Pancreas (tissue), 10 donors: ENCODE measurements at regions not wholly inside any gene's neighbourhood (a gene's known extent, or its start where the extent isn't known, plus 50 kb on each side); places are given as distances from the start of the nearest gene placed in this dataset.

Experiments
- ATAC-seq, 4 donors: fragments of 200-7000 bp; cut with Tn5 transposase; one replicate each; pipeline versions ENCODE4 v1.8.0 to v1.9.1; 2020; ENCODE audit warnings: mild to moderate bottlenecking in 4 of 4, moderate library complexity in 4 of 4
- DNase-seq, 6 donors: peaks; one replicate each; pipeline ENCODE4 v3.0.0-alpha.2; 2020
- FAIRE-seq: peaks from 2 replicates; lab custom pipeline; 2012; peaks lifted over from hg19 to GRCh38; lab: Jason Lieb, UNC
- H3K27ac ChIP-seq, 4 donors: fragments of 200-600 bp; sonication (generic); 1 replicate in 3 of 4; 2 replicates in 1 of 4; pipeline versions ENCODE4 v1.5.0 to v1.8.0; 2020
- H3K27me3 ChIP-seq, 4 donors: fragments of 200-600 bp; one replicate each; pipeline ENCODE4 v1.8.0; 2021
- H3K36me3 ChIP-seq, 3 donors: fragments of 200-600 bp; sonication (generic) in 1 of 3; one replicate each; pipeline versions ENCODE4 v1.5.0 to v1.8.0; 2020 to 2021
- H3K4me1 ChIP-seq, 3 donors: fragments of 200-600 bp; one replicate each; pipeline ENCODE4 v1.8.0; 2021
- H3K4me3 ChIP-seq, 4 donors: fragments of 200-600 bp; sonication (generic) in 2 of 4; one replicate each; pipeline versions ENCODE4 v1.5.0 to v1.8.0; 2020 to 2021
- H3K9me3 ChIP-seq, 4 donors: fragments of 200-600 bp; one replicate each; pipeline ENCODE4 v1.8.0; 2021
- WGBS, 2 donors: extraction: QIAGEN DNeasy Blood & Tissue Kit; methylation state at CpG; one replicate each; pipeline ENCODE4 v1.1.7; 2013; 5-methylcytosine and 5-hydroxymethylcytosine counted together
- intact Hi-C, 3 donors: fragments of 100-400 bp; cut with DNase I; formaldehyde crosslinking; loops; one replicate each; pipeline versions ENCODE4 v1.11.1 to v1.14.2; 2022
- TF ChIP-seq, protein P1 (sequence below), 4 donors: fragments of 200-600 bp; sonication (generic) in 3 of 4; IDR thresholded peaks; one replicate each; pipeline versions ENCODE4 v1.5.0 to v1.8.0; 2021; ENCODE audit warnings: antibody characterized with exemption in 4 of 4
- donor health status: healthy with polysubstance abuse.
- donor health status: DM: no; HTN: no; CAD: no; lungs with moderate emphysema.
- donor health status: DM: no; HTN: no; CAD: no.
- donor health status: control.
- donor health status: control.
- donor health status: Bipolar disorder and iron deficiency.
- donor health status: DM: yes; HTN: yes; CAD: no.
- donor health status: DM: no; HTN: no; CAD: no.
- donor health status: DM: no; HTN: no; CAD: no.
- donor health status: DM: yes; HTN: yes; CAD: no.

DNA sequence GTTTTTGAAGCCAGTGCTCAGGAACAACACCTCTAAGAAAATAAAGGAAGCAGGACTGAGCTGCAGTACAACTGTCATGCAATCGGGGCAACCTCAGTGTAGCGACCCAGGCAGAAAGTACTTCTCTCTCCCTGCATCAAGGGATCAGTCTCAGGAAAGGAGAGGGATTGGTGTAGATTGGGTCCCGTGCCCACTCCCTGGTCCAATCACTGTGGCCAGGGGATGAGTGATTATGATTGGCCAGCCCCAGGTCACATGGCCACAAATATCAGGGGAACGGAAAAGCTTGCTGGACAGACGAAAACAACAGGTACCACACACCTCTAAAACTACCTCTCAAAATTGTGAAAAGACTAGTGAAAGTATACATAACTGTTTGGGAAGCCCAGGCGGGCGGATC, 136.2 kb upstream of the F3 start:
- peaks cover 0 to 4% (median 0%) of the 10 kb centered on the region in 3 donors for H3K4me1 ChIP-seq
- no peak overlapping the region for H3K4me3 ChIP-seq
- H3K9me3 ChIP-seq: no peaks in the 10 kb centered on the region
- H3K27ac ChIP-seq: no peak overlapping the region
- no peak for FAIRE-seq
- intact Hi-C loops: no loop called here
- no peaks in the 10 kb centered on the region for H3K27me3 ChIP-seq
- no peak for DNase-seq
- TF ChIP-seq, protein P1, sequence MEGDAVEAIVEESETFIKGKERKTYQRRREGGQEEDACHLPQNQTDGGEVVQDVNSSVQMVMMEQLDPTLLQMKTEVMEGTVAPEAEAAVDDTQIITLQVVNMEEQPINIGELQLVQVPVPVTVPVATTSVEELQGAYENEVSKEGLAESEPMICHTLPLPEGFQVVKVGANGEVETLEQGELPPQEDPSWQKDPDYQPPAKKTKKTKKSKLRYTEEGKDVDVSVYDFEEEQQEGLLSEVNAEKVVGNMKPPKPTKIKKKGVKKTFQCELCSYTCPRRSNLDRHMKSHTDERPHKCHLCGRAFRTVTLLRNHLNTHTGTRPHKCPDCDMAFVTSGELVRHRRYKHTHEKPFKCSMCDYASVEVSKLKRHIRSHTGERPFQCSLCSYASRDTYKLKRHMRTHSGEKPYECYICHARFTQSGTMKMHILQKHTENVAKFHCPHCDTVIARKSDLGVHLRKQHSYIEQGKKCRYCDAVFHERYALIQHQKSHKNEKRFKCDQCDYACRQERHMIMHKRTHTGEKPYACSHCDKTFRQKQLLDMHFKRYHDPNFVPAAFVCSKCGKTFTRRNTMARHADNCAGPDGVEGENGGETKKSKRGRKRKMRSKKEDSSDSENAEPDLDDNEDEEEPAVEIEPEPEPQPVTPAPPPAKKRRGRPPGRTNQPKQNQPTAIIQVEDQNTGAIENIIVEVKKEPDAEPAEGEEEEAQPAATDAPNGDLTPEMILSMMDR (IDR thresholded peaks at IDR 0.05): no peak
- 84 to 87% methylated on average over 7 of the region's 7 CpGs for WGBS, 2 donors
- ATAC-seq: no peak
- H3K36me3 ChIP-seq: no peaks in the 10 kb centered on the region

DNA sequence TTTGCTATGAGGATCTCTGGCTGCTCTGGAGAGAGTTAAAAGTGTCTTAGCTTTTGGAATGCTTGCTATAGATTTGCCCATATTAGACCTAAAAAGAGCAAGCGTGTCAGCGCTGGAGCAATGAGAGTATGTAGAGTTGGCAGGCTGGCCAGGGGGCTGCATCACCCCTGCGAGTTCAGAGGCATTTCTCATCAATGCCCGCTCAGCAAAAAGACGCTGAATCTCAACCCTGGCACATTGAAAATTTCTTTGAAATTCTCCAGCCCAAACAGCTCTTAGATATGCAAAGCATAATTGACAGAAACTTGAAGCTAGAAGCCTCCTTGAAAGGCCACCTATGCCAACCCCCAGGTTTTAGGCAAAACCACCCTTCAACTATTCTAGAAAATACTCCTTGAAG, 135.5 kb upstream of the F3 start:
- intact Hi-C loops: no loop called here
- no peak for FAIRE-seq
- TF ChIP-seq, protein P1 (IDR thresholded peaks at IDR 0.05): no peak
- no peaks in the 10 kb centered on the region for H3K27me3 ChIP-seq
- no peak for ATAC-seq
- no peak overlapping the region for H3K4me3 ChIP-seq
- WGBS, 2 donors: 73% methylated on average over 5 of the region's 5 CpGs
- no peaks in the 10 kb centered on the region for H3K36me3 ChIP-seq
- no peaks in the 10 kb centered on the region for H3K9me3 ChIP-seq
- peak overlapping the region in 1 of 4 donors; percentile 9 for H3K27ac ChIP-seq
- peaks cover 0 to 4% (median 0%) of the 10 kb centered on the region in 3 donors for H3K4me1 ChIP-seq
- DNase-seq: no peak

DNA sequence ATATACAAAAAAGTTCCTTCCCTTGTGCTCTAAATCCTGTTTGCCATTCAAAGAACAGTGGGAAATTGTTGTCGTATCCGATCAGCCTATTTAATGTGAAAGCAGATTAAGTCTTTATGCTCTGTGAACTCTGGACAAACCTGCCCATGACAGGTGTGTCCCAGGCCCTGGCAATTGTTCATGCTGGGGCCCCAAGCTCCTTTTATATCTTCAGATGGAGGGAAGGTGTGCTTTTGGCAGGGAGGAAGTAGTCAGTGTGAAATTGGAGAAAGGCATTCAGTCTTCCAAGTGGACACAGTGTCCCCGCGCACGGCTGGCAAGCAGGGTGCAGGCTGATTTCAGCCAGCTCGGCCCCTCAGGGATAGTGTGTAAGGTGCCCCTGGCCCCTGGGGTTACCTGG, 135.1 kb upstream of the F3 start:
- 38 to 44% methylated on average over 6 of the region's 6 CpGs for WGBS, 2 donors

DNA sequence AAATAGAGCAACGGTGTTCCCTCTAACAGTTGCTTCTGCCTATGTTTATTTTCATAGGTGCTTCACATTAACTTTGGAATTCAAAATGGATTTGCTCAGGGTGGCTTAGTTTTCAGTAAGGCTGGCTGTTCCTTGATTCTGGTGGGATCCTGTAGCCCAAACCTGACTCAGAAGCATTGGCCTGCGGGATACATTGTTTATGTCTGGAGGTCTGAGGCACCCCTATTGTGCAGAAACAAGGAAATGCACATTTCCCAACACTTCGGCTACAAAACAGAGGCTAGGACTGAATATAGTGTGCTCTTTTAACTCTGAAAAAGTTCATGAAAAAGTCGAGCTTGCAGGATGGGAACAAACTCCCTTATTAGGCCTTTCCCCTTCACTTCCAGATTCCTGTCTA, 133.8 kb upstream of the F3 start:
- H3K4me1 ChIP-seq: peaks cover 0 to 4% (median 0%) of the 10 kb centered on the region in 3 donors
- H3K27ac ChIP-seq: no peak overlapping the region
- H3K27me3 ChIP-seq: no peaks in the 10 kb centered on the region
- TF ChIP-seq, protein P1 (IDR thresholded peaks at IDR 0.05): no peak
- no peak for ATAC-seq
- no peaks in the 10 kb centered on the region for H3K36me3 ChIP-seq
- 80 to 82% methylated on average over 4 of the region's 4 CpGs for WGBS, 2 donors
- H3K4me3 ChIP-seq: no peak overlapping the region
- no peak for FAIRE-seq
- DNase-seq: no peak
- no peaks in the 10 kb centered on the region for H3K9me3 ChIP-seq
- intact Hi-C loops: no loop called here

More for the DNA sequence above, 135.1 kb upstream of the F3 start:
- peak in 2 of 6 donors; percentile 32 to 48 for DNase-seq
- TF ChIP-seq, protein P1 (IDR thresholded peaks at IDR 0.05): no peak
- Histone ChIP-seq H3K9me3 (no peaks in the 10 kb centered on the region), H3K27ac (peak overlapping the region in 1 of 4 donors; percentile 9), H3K27me3 (no peaks in the 10 kb centered on the region), H3K4me1 (peaks cover 0 to 4% (median 0%) of the 10 kb centered on the region in 3 donors), H3K4me3 (no peak overlapping the region), H3K36me3 (no peaks in the 10 kb centered on the region)
- FAIRE-seq: no peak
- peak; percentile 53 to 86 (median 79) for ATAC-seq
- intact Hi-C loops: no loop called here

DNA sequence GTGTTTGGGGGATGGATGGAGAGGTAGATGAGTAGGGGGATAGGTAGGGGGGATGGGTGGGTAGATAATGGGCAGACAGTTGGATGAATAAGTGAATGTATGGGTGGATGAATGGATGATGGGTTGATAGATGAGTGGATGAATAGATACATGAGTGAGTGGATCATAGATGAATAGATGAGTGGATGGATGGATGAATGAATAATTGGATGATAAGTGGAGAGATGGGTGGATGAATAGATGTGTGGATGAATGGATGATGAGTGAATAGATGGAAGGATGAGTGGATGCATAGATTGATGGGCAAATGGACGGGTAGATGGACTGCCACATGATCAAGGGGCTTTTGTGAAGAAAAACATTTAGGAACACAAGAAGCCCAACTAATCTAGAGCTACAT, 133.3 kb upstream of the F3 start:
- no peak for DNase-seq
- FAIRE-seq: no peak
- H3K27me3 ChIP-seq: no peaks in the 10 kb centered on the region
- no peaks in the 10 kb centered on the region for H3K36me3 ChIP-seq
- no peak overlapping the region for H3K27ac ChIP-seq
- peaks cover 0 to 4% (median 0%) of the 10 kb centered on the region in 3 donors for H3K4me1 ChIP-seq
- WGBS, 2 donors: 95 to 98% methylated on average over 1 of the region's 1 CpG
- H3K9me3 ChIP-seq: no peaks in the 10 kb centered on the region
- ATAC-seq: no peak
- no peak overlapping the region for H3K4me3 ChIP-seq
- TF ChIP-seq, protein P1 (IDR thresholded peaks at IDR 0.05): no peak
- intact Hi-C loops: no loop called here
